ENCODE measurements at regions not wholly inside any gene's neighbourhood (a gene's known extent, or its start where the extent isn't known, plus 50 kb on each side); places are given as distances from the start of the nearest gene placed in this dataset.

- TF ChIP-seq CTCF (IDR thresholded peaks at IDR 0.05) (no peak), POLR2A (IDR thresholded peaks at IDR 0.05) (no peak)
Observed at GRCh38 chr5:175797521-175798038, 73.8 kb upstream of the CPLX2 start.

Measured in sigmoid colon (tissue), 3 donors.